ENCODE measurements at regions not wholly inside any gene's neighbourhood (a gene's known extent, or its start where the extent isn't known, plus 50 kb on each side); places are given as distances from the start of the nearest gene placed in this dataset.

GRCh38 chr19:30898353-30899103, 450.7 kb downstream of the TSHZ3 start:
- TF ChIP-seq, protein P1, sequence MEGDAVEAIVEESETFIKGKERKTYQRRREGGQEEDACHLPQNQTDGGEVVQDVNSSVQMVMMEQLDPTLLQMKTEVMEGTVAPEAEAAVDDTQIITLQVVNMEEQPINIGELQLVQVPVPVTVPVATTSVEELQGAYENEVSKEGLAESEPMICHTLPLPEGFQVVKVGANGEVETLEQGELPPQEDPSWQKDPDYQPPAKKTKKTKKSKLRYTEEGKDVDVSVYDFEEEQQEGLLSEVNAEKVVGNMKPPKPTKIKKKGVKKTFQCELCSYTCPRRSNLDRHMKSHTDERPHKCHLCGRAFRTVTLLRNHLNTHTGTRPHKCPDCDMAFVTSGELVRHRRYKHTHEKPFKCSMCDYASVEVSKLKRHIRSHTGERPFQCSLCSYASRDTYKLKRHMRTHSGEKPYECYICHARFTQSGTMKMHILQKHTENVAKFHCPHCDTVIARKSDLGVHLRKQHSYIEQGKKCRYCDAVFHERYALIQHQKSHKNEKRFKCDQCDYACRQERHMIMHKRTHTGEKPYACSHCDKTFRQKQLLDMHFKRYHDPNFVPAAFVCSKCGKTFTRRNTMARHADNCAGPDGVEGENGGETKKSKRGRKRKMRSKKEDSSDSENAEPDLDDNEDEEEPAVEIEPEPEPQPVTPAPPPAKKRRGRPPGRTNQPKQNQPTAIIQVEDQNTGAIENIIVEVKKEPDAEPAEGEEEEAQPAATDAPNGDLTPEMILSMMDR (IDR thresholded peaks at IDR 0.05): no peak
- TF ChIP-seq POLR2AphosphoS5 (IDR thresholded peaks at IDR 0.05) (no peak), POLR2A (IDR thresholded peaks at IDR 0.05) (no peak), EP300 (IDR thresholded peaks at IDR 0.05) (no peak)
